HG03196 (cell line): ENCODE measurements at regions not wholly inside any gene's neighbourhood (a gene's known extent, or its start where the extent isn't known, plus 50 kb on each side); places are given as distances from the start of the nearest gene placed in this dataset.

Source experiments
- ATAC-seq: cut with Tn5 transposase; IDR thresholded peaks from one replicate; pipeline ENCODE4 v1.9.1; 2021; ENCODE audit not compliant: unreplicated experiment

DNA sequence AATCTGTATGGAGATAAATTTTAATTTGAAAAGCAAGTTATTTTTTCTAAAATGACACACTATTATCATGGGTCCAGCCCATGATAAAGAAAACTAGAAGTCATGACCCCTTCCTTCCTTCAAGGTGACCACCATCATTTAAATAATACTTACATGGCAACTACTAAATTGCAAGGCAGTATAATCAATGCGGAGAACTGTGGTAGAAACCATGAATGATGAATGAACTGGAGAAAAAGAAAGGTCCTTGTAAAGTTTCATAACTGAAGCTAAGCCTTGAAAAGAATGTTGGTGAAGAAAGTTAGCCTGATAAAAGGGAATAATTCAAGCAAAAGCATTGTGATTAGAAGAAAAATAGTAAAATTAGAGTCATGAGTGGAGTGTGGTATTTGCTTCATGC, 222.9 kb upstream of the TBC1D5 start:
- no peak for ATAC-seq

DNA sequence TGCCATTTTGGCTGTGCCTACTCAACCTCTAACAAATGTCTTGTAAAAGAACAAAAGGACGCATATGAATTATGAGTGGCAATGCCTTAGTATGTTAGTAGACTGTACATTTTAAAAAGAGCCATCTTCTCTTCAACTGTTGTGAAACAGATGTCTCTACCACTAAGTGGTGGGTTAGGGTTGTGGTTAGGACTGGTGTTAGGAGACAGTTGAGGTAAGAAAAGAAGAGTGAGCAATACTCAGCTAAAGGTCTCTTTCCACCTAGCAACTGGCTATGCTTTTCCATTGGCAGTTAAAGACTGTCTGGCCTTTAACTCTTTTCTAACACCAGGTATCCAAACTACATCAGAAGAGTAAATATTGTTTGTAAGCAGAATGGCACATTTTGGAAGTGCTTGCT, 221.7 kb upstream of the TBC1D5 start:
- ATAC-seq = no peak

DNA sequence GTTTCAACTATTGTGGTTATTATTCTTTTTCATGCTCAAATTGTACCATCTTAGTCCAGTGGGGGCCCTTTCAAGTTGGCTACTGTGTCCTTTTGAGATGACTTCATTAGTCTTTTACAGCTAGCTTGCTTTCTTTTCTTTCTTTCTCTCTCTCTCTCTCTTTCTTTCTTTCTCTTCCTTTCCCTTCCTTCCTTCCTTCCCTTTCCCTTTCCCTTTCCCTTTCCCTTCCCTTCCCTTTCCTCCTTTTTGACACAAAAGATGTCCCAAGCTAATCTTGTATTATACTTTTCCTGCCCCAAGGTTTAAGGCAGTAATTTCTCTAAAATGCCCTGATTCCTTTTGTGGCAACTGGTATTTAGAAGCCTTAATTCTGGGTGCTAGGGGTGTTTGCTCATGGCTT, 213.0 kb upstream of the TBC1D5 start:
- no peak for ATAC-seq

DNA sequence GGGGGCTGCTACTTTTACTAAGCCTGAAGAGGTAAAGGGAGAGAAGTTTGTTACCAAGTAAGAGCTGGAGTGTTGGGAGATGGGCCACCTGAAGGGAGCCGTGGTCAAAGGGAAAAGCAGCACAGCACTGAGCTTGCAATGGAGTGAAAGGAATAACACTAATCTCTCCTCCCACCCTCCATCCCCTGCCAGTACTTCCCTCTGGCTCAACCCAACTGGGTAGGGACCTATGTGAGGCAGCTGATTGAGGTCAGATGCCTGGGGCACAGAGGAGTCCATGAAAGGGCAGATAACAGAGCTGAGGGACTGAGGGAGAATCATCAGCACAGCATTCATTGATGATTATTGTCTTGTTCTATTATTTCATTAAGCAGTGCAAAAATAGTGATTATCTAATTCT, 212.4 kb upstream of the TBC1D5 start:
- no peak for ATAC-seq

DNA sequence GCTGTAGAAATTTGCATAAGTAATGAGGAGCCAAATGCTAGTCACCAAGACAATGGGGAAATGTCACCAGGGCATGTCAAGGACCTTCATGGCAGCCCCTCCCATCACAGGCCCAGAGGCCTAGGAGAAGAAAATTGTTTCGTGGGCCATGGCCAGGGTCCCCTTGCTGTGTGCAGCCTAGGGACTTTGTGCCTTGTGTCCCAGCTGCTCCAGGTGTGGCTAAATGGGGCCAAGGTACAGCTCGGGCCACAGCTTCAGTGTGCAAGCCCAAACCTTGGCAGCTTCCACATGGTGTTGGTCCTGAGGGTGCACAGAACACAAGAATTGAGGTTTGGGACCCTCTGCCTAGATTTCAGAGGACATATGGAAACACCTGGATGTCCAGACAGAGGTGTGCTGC, 208.8 kb upstream of the TBC1D5 start:
- no peak for ATAC-seq

DNA sequence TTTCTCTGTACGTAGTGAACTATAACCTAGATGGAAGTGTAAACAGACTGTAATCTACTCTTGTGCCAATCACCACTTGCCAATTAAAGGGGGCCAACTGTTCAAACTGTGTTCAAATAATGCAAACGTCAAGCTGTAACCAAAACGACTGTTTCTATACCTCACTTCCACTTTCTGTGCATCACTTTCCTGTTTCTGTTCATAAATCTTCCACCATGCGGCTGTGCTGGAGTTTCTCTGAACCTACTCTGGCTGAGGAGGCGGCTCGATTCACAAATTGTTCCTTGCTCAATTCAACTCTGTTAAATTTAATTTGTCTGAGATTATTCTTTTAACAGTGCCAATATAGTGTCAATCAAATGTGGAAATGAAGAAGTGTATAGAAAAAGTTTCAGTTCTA, 206.7 kb upstream of the TBC1D5 start:
- ATAC-seq = no peak

DNA sequence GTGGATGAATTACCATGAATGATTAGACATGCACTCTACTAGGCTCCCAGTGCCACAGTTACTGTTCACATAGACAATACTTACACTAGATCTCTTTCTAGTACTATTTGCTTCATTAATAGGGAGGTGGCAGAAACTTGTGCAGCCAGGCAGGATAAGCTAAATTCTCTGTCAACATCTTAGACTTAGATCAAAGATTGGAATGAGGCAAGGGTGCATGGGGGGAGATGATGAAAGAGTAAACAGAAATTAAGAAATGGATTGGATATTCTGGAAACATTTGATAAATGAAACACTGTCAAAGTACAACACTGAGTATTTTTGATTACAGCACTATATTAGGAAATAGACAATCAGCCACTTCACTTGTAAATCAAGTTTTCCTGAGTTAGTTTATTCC, 205.4 kb upstream of the TBC1D5 start:
- ATAC-seq = no peak

DNA sequence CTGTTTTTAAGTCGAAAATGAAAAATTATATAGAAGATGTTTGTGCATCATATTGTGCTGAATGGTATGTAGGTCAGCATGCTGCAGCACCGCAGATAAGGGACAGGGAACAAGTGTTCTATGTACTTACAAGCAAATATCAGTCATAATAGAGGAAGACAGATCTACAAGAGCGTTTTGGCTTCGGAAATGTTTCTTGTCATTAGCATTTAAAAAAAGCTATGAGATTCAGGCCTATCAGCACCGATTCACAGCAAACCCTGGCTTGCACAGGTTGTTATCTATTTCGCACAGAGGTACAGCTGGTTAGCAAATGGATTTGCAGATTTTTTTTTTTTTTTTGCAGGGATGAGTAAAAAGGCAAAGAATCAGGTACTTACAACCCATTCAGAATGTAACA, 204.2 kb upstream of the TBC1D5 start:
- ATAC-seq = no peak

DNA sequence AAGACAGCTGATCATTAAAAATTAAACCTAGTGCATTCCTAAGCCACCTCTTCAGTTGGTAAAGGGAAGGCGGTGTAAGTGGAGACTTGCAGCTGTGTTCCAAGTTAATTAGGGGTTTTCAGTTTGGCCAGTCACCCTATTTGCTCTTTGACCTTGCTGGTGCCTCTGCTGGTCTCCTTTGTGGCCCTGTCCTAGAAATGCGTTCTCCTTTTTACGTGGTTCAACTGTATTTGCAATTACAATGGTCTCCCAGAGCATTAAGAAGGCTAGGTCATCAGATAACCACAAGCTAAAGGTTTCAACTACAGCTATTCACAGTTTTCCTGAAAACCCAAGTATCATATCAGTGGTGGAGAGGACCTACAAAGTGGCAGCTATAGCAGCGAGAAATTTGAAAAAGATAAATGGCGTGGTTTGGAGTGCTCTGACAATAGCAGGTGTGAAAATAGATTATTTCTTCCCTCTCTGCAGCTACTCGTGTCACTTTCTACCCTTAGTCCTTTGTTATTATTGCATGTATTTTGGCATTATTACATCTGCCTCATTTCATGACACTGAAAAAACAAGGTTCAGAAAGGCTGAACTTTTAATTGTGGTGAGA, 203.5 kb upstream of the TBC1D5 start:
- no peak for ATAC-seq

DNA sequence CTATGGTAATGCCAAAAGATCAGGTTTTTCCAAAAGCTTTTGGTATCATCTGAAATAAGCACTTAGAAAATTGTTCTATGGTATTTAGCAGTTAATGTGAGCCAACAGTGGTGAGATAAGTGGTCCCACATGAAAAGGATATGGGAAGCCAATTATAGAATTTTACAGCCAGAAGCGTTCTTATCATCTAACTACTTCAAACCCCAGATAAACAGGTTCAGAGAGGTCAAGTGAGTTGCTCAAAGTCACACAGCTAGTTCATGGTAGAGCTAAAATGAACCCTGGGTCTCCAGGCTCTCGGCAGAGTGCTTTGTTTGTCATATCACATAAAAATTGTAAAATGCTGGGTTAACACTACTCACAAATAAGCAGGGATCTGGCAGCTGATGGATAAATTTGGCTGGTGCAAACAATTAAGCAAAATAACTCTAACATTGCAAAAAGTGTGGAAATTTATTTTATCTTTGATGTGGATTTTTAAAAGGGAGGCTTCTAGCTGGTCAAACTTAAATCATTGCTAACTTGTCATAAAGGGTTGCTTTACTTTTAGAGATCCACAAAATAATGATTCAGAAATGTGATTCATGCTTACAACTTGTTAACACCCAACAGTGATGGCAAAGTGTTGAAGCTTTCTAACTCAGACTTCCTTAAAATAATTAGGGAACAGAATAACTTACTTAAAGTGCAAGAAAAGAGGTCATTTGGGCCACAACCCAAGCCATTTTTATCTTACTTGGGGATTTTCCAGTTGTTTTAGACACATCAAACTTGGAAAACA, 202.8 kb upstream of the TBC1D5 start:
- ATAC-seq = no peak

DNA sequence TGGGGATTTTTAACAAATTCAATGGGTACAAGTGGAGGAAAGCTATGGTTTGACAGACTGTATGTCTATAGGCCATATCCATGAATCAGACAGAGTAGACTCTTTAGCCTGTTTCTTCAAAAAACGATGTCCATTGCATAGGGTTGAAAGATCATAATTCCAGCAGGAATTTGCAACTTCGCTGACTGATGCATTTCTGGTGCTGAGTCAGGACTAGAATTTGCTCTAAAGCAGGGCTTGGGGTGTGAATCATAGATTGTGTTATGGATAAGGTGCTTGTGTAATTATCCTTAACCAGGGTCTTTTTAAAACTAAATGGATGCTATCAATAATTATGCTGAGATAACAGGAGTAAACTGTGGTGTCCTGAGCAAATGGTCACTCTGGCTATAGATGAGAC, 200.4 kb upstream of the TBC1D5 start:
- ATAC-seq = no peak

DNA sequence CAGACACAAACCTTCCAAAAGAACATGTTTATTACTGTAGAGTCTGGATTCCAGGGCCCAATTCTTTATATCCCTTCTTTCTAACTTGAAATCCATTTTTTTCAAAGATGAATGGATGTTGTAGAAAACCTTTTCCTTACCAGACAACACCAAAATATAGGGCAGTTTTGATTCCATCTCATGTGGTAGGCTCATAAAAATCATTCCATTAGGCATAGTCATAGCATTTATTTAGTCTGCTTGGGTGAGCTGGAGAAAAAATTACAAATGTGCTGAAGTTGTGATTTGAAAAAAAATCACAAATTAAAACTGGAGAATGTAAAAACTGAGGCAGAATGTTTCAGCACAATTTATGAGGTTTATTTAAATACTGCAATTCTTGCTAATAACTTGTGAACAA, 199.3 kb upstream of the TBC1D5 start:
- ATAC-seq = no peak

DNA sequence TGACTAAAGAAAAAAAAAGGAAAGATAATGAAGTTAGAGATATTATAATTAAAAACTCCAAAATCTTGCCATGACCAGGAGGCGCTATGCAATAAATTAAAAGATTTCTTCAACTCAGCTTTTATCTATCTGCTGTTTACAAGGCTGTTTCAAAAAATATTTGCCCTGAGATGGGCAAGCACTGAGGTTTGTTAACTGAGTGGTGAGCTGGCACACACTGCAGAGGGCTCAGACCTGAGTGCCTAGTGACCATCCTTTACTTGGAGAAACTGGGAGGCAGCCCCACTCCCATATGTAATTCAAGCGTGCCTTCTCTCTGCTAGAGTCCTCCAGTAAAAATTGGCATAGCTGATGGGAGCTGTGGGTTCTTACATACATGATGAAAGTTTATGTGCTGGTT, 198.7 kb upstream of the TBC1D5 start:
- ATAC-seq = no peak

DNA sequence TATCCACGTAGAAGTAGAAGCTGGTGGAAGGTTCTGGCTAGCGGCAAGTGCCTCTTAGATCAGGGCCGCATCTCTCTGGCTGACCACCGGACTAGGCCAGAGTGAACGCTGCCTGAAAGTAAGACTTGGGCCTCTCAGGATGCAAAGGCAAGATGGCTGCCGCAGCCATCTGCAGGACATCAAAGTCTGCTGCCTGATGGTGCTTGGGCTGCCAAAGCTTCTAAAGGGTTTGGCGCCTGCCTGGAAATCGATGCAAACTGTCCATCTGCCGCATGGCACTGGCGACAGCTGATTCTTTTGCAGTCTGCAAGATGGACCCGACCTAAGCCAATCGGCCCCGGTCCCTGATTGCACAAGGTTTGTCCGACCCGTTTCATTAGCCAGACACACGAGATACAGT, 196.7 kb upstream of the TBC1D5 start:
- ATAC-seq = no peak

DNA sequence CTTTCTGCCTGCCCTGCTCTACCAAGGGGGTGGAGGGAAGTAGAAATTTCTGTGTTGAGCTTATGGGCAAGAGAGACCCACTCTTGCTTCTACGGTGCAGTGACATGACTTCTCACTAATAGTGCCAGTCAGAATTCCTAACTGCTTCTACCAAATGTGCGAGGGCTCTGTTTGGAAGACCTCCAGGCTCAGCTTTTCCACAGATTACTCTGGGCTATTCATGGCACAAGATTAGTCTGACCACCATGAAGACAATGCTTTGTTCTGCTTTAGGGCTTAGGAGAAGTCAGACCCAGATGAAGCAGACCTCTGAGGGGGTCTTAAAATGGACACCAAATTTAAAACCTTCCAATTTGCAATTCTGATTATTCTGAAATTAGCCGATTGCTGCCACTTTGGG, 195.9 kb upstream of the TBC1D5 start:
- no peak for ATAC-seq

DNA sequence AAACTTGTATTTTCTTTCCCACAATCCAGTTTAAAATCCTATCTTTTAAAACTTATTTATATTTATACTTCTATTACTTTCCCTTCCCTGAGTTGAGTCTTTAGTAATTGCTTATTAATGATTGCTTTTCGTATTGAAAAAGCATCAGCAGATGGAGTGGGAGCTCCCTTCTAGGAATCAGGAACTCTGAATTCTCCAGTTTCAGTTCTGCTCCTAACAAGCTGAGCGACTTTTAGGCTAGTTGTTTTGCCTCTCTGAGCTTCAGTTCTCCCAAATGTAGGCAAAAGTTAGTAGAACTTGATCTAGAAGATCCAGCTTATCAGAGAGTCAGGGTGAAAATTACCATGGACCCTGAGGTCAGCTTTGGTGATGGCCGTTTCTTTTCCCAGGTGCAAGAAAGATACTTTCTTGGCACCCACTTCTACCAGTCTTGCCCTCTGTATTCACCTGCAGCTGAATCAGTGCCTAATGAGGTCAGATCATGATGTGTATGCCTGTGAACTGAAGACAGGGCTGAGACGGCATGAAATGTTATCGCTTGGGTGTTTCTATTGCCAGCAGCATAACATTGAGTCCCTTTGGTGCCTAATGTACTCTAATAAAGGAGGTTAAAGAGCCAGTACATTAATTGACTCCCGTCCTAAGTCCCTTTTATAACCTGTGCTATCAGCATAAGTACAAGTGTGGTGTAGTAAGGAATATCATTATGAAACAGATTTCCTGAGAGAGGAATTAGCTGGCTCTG, 194.5 kb upstream of the TBC1D5 start:
- no peak for ATAC-seq

DNA sequence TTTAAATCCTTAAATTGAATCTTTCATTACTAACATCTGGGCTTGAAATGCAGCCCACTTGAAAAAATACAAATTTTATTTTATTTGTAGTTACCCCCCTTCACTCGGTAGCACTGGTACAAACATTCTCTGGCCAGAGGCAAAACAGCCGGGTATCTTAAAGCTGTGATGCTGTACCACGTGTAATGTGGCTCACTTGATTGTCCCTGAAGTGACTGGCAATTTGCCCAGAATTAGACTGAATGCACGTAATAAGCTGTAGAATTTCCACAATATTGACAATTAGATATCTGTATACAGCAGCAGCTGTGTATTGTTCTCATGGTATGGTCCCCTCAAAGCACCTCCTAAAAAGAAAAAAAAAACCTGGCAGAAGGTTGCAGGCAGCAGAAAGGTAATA, 192.8 kb upstream of the TBC1D5 start:
- ATAC-seq = no peak

DNA sequence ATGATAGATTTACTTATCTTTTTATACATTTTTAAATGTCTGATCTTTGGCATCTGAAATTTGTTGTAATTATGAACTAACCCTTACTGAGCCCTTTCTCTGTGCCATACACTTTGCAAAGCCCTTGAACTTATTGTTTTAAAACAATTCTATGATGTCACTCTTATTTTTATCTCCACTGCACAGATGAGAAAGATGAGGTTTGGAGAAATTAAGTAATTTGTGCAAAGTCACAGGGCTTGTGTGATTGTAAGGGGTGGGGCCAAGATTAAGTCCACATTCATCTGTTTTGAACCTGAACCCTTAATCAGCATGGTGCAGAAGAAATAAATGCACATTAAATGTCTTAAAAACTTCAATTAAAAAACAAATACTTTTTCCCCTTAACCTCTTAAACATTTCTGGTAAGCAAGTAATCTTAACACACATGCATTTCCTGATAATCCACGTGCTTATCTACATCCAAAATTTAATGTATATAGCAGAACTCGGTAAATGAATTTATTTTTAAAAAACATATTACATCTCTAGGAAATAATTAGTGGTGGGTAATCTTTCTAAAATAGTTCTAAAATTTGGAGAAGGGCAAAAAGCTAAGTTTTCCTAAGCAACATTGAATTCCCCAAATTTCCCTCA, 189.8 kb upstream of the TBC1D5 start:
- no peak for ATAC-seq

DNA sequence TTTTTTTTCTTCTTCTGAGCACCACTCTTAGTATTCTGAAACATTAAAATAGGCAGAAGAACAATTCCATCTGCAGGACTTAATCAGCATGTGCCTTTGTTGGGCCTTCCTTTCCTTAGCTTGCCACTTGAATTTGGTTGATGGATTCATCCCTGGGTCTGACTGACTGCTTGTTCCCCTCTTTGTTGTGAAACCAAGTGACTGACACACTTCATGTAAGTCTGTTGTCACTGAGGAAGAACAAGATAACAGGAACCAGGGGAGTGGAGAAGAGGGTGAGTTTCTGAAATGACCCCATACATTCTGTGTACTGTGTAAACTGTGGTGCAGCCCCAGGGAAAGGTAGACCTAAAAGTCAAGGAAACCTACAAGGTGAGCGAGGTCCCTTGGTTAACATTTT, 188.7 kb upstream of the TBC1D5 start:
- no peak for ATAC-seq

DNA sequence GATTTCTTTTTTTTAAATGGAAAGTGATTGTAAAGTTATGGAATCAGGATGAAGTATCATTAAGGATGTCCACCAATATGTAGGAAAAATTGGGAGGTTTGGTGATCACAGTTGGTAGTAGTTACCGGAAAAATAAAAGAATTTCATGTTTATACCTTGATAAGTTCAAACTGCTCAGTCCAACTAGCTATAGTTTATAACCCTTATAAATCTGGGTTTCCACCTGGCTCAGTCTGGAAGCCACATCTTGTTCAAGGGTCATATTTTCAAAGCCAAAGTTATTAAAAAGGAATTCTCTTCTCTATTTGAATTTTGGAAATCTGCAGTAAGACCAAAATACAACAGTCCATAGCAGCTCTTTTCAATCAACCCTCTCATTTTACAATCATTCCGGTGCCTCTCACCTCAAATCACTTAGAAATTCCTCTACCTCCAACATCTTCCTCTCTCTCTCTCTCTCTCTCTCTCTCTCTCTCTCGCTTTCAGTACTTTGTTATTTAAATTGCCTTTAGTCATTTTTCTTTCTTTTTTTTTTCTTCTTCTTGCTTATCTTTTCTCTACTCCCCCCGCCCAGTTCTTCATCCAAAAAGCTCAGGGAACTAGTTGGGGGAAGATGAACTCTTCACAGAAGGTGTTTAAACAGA, 186.2 kb upstream of the TBC1D5 start:
- no peak for ATAC-seq

DNA sequence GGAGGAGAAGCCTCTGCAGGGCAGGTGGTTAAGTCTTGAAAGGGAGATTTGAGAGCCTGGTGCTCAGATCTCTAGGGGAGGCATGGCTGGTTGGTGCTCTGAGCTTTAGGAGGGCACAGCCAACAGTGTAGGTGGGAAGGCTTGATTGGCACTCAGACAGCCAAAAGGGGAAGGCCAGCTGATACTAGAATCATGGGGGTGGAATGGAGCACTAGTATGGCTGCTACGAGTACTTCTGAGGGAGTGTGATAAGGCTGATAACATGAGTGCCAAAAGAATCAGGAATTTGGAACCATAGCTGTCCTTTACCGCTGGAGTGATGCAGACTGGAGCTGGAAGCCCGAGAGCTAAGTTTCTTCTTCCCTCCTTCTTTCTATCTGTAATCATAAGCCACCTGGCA, 184.6 kb upstream of the TBC1D5 start:
- ATAC-seq = no peak
